ENCODE measurements at regions not wholly inside any gene's neighbourhood (a gene's known extent, or its start where the extent isn't known, plus 50 kb on each side); places are given as distances from the start of the nearest gene placed in this dataset.
A peak's percentile ranks its signal among the peaks of the same experiment; 100 is the strongest.

DNA sequence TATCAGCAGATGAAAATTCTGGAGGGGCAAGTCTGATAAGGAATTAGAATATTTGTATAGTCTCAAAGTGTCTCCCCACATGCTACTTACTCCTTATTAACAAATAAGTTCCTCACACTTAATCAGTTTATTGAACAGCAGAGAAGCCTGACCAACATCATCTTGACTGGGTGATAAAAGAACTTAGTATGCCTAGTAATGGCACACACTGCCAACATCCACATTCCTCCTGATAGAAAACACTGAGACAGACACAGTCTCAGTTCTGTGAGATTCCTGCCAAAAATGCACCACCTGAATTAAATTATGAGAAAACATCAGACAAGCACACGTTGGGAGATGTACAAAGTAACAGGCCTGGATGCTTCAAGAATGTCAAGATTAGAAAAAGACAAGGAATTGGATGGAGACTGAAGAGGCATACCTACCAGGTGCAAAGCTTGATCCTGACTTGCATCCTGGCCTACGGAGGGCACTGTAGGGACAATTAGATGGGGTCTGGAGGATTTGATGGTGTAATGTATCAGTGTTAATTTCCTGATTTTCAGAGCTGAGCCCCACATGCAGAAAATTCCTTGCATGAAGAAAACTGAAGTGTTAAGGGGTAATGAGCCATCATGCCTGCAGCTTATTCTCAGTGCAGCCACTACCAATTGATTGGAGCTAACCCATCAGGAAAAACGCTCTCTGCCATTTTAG is 200.4 kb upstream of the SH3BP4 start:
- 54% methylated on average over 3 of the region's 3 CpGs for WGBS (ENCODE audit: missing lambda C conversion rate)
- CTCF ChIA-PET: no interaction called here
- 0 out of 6 replicates have a peak, but pooled peaks of 1 of the 2 experiments have one; percentile 36 for ATAC-seq

DNA sequence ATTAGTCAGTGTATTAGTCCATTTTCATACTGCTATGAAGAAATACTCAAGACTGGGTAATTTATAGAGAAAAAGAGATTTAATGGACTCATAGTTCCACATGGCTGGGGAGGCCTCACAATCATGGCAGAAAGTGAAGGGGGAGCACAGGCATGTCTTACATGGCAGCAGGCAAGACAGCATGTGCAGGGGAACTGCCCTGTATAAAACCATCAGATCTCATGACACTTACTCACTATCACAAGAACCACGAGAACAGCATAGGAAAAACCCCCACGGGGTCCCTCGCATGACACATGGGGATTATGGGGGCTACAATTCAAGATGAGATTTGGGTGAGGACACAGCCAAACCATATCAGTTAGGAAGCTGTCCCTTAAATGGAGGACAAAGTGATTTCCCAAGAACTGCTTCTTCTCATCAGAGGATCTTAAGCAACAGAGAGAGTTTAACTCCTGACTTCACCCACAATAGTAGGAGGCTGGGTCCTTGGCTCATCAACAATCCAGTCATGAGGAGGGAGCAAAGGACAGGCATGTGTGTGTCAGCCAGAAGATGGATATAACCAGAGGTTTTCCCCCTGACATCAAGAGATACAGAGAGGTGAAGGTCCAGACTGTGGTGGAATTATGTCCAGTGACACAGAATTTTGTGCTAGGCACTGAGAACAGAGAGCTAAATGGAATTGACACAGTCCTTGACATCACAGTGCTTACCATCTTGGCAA is 203.8 kb upstream of the SH3BP4 start:
- Histone ChIP-seq H3K4me3 (no peak overlapping the region), H3K27ac (no peak overlapping the region), H3K4me2 (no peak overlapping the region), H3K9me3 (no peaks in the 10 kb centered on the region), H3K4me1 (no peaks in the 10 kb centered on the region)
- ChIA-PET POLR2A (no interaction called here), CTCF (no interaction called here)
- TF ChIP-seq FOSB (CRISPR knock-in tag; IDR thresholded peaks at IDR 0.05) (no peak), SREBF2 (IDR thresholded peaks at IDR 0.05) (no peak), CBX8 (IDR thresholded peaks at IDR 0.05) (no peak), MAFK (IDR thresholded peaks at IDR 0.05; ENCODE audit: partially characterized antibody) (no peak), SMC3 (IDR thresholded peaks at IDR 0.05) (no peak), EHMT2 (IDR thresholded peaks at IDR 0.05; ENCODE audit: low read depth) (no peak), PHF8 (IDR thresholded peaks at IDR 0.05; ENCODE audit: borderline replicate concordance, low read depth) (no peak), POLR2A (IDR thresholded peaks at IDR 0.05; ENCODE audit: low read length) (no peak), FOSL2 (IDR thresholded peaks at IDR 0.05) (no peak), FOSL2 (CRISPR knock-in tag; IDR thresholded peaks at IDR 0.05) (no peak), RNF2 (IDR thresholded peaks at IDR 0.05; ENCODE audit: borderline replicate concordance, low read depth) (no peak), HOXA7 (CRISPR knock-in tag; IDR thresholded peaks at IDR 0.05) (no peak), ZSCAN20 (CRISPR knock-in tag; IDR thresholded peaks at IDR 0.05) (no peak), CEBPB (IDR thresholded peaks at IDR 0.05) (no peak), CHD4 (IDR thresholded peaks at IDR 0.05; ENCODE audit: borderline replicate concordance) (no peak)
- TF ChIP-seq, protein P1, sequence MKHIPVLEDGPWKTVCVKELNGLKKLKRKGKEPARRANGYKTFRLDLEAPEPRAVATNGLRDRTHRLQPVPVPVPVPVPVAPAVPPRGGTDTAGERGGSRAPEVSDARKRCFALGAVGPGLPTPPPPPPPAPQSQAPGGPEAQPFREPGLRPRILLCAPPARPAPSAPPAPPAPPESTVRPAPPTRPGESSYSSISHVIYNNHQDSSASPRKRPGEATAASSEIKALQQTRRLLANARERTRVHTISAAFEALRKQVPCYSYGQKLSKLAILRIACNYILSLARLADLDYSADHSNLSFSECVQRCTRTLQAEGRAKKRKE (CRISPR knock-in tag; IDR thresholded peaks at IDR 0.05; ENCODE audit: low read depth): no peak
- 65% methylated on average over 3 of the region's 3 CpGs for WGBS (ENCODE audit: missing lambda C conversion rate)
- ATAC-seq (no peak), FAIRE-seq (no peak), DNase-seq (ENCODE audit: low read depth in 1 of 2, low spot score in 1 of 2) (no peak)

More for the DNA sequence above, 200.4 kb upstream of the SH3BP4 start:
- Histone ChIP-seq H3K27ac (no peak overlapping the region), H3K4me3 (no peak overlapping the region), H3K4me2 (no peak overlapping the region), H3K9me3 (no peaks in the 10 kb centered on the region), H3K4me1 (no peaks in the 10 kb centered on the region)
- no peak for FAIRE-seq
- TF ChIP-seq, protein P2, sequence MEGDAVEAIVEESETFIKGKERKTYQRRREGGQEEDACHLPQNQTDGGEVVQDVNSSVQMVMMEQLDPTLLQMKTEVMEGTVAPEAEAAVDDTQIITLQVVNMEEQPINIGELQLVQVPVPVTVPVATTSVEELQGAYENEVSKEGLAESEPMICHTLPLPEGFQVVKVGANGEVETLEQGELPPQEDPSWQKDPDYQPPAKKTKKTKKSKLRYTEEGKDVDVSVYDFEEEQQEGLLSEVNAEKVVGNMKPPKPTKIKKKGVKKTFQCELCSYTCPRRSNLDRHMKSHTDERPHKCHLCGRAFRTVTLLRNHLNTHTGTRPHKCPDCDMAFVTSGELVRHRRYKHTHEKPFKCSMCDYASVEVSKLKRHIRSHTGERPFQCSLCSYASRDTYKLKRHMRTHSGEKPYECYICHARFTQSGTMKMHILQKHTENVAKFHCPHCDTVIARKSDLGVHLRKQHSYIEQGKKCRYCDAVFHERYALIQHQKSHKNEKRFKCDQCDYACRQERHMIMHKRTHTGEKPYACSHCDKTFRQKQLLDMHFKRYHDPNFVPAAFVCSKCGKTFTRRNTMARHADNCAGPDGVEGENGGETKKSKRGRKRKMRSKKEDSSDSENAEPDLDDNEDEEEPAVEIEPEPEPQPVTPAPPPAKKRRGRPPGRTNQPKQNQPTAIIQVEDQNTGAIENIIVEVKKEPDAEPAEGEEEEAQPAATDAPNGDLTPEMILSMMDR (IDR thresholded peaks at IDR 0.05): 0 out of 3 replicates have a peak, but pooled peaks have one; percentile 20
- TF ChIP-seq, protein P3, sequence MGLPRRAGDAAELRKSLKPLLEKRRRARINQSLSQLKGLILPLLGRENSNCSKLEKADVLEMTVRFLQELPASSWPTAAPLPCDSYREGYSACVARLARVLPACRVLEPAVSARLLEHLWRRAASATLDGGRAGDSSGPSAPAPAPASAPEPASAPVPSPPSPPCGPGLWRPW (IDR thresholded peaks at IDR 0.05): no peak
- no peak for TF ChIP-seq EP300 (IDR thresholded peaks at IDR 0.05)
- no peak for TF ChIP-seq CEBPB (IDR thresholded peaks at IDR 0.05)
- TF ChIP-seq, protein P4, sequence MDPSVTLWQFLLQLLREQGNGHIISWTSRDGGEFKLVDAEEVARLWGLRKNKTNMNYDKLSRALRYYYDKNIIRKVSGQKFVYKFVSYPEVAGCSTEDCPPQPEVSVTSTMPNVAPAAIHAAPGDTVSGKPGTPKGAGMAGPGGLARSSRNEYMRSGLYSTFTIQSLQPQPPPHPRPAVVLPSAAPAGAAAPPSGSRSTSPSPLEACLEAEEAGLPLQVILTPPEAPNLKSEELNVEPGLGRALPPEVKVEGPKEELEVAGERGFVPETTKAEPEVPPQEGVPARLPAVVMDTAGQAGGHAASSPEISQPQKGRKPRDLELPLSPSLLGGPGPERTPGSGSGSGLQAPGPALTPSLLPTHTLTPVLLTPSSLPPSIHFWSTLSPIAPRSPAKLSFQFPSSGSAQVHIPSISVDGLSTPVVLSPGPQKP (IDR thresholded peaks at IDR 0.05; ENCODE audit: low read depth, low read length): no peak
- TF ChIP-seq, protein P5, sequence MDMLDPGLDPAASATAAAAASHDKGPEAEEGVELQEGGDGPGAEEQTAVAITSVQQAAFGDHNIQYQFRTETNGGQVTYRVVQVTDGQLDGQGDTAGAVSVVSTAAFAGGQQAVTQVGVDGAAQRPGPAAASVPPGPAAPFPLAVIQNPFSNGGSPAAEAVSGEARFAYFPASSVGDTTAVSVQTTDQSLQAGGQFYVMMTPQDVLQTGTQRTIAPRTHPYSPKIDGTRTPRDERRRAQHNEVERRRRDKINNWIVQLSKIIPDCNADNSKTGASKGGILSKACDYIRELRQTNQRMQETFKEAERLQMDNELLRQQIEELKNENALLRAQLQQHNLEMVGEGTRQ (IDR thresholded peaks at IDR 0.05): no peak
- TF ChIP-seq RAD21 (conservative IDR thresholded peaks at IDR 0.05 in 1 of 2, IDR thresholded peaks at IDR 0.05 in 1 of 2): peak; percentile 36 to 46; a peak in 3 of 5 replicates
- DNase-seq (ENCODE audit: low read depth in 1 of 2, low spot score in 1 of 2): no peak
- POLR2A ChIA-PET: no interaction called here
